GM12891 (cell line): ENCODE measurements at regions not wholly inside any gene's neighbourhood (a gene's known extent, or its start where the extent isn't known, plus 50 kb on each side); places are given as distances from the start of the nearest gene placed in this dataset.

Source experiments
- DNase-seq: peaks from one replicate; pipeline ENCODE4 v3.0.0; 2011; ENCODE audit warnings: low spot score; ENCODE audit not compliant: insufficient read length
- FAIRE-seq: peaks from 2 replicates; lab custom pipeline; 2011; peaks lifted over from hg19 to GRCh38; lab: Jason Lieb, UNC
- PAX5 ChIP-seq: IDR thresholded peaks from 2 replicates; pipeline ENCODE4 v1.6.1; 2011; ENCODE audit warnings: low read length, moderate library complexity, mild to moderate bottlenecking; ENCODE audit not compliant: insufficient read depth, severe bottlenecking
- POLR2A ChIP-seq: IDR thresholded peaks from 2 replicates; pipeline ENCODE4 v1.6.1; 2011; ENCODE audit warnings: low read depth, low read length, control low read depth
- POLR2AphosphoS5 ChIP-seq: IDR thresholded peaks from 2 replicates; pipeline ENCODE4 v1.6.1; 2011; ENCODE audit warnings: low read depth, low read length, control low read depth
- POU2F2 ChIP-seq: IDR thresholded peaks from 2 replicates; pipeline ENCODE4 v1.6.1; 2011; ENCODE audit warnings: low read depth, mild to moderate bottlenecking, control low read depth, low read length, moderate library complexity
- SPI1 ChIP-seq: IDR thresholded peaks from 2 replicates; pipeline ENCODE4 v1.6.1; 2011; ENCODE audit warnings: low read depth, low read length, control low read depth
- TAF1 ChIP-seq: IDR thresholded peaks from 2 replicates; pipeline ENCODE4 v1.6.1; 2011; ENCODE audit warnings: low read depth, low read length, control low read depth

DNA sequence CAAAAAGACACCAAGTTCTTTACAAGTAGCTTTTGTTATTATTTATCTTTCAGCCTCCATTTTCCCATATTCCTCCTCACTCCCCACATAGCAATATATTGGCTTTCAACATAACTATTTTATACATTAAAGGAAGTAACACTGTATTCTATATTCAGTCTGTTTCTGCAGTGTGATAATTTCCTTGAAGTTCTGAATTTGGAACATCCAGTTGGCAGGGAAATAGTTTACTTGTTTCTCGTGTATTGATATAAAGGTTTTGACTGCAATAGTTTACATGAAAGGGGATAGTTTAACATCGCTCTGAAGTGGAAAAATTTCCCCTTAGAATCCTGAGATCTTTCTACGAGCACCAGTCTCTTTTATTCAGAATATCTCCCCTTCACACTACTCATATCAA, 341.5 kb upstream of the ANO3 start:
- DNase-seq (no peak), FAIRE-seq (no peak)
- no peak for TF ChIP-seq PAX5
- TF ChIP-seq POU2F2: no peak
- TF ChIP-seq POLR2AphosphoS5: no peak
- TF ChIP-seq TAF1: no peak
- TF ChIP-seq POLR2A: no peak
- no peak for TF ChIP-seq SPI1

DNA sequence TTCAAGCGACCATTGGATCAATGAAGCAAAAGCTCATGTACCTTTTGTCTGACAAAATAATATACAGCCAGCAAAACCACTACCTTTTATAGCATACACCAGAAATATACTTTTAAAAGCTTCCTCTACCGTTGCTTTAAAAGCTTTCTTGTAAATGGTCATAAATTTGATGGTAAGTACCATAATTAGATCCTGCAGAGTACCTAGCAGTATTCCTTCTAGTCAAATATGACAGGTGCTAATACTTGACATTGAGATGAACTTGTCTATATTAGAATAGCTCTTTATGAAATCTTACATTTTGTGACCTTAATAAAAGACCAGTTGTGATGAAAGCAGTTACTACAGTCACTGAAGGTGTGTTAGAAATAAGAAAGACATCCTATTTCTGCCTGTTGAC, 340.5 kb upstream of the ANO3 start:
- FAIRE-seq: no peak
- no peak for DNase-seq
- TF ChIP-seq PAX5 (no peak), TAF1 (no peak), POLR2AphosphoS5 (no peak), SPI1 (no peak), POLR2A (no peak), POU2F2 (no peak)

DNA sequence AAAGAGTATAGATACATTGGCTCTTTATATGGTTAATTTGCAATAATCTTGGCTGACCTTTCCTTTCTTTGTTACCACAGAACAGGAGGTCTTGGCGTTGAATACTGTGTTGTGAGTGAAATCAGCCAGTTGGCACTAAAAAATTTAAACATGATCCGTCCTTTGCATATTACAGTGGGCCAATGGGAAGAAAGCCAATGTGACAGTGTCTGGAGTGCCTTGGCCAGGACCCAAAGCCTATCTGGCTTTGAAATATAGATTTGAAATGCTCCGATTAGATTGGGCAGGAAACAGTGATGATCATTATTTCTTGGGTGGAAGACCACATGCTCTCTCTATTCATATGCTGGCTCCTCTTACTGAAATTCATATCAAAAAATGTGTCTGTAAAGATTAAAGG, 339.6 kb upstream of the ANO3 start:
- FAIRE-seq: no peak
- TF ChIP-seq SPI1: no peak
- TF ChIP-seq POLR2A: no peak
- no peak for TF ChIP-seq PAX5
- TF ChIP-seq POLR2AphosphoS5: no peak
- no peak for TF ChIP-seq POU2F2
- no peak for TF ChIP-seq TAF1
- DNase-seq: no peak

DNA sequence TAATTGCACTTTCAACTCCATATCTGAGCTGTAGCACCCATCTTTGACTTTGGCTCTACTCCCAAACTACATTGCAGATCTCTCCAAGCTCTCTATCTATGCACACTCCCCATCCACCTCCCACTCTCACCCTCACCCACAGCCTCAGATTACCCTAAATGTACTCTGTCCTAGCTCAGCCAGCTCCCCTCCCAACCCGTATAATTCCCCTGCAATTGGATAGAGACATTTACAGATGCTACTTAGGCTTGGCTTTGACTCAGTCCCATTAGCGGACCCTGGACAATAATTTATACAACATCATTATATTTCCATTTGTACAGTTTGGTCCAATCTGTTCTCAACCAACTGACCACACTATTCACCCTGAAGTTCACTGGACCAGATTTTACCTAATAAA, 338.9 kb upstream of the ANO3 start:
- FAIRE-seq: no peak
- no peak for TF ChIP-seq POLR2AphosphoS5
- no peak for DNase-seq

DNA sequence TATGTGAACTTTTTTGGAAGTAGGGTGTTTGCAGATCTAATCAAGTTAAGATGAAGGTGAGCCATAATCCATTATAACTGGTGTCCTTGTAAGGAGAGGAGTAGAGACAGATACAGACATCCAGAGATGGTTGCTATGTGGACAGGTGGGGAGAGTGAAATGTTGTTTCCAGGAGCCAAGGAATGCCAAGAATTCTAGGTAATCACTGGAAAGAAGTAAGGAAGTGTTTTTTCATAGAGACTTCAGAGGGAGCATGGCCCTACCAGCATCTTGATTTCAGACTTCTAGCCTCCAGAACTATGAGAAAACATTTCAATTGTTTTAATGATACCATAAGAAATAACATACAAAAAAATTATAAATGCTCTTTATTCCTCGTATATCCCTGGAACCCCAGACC, 320.5 kb upstream of the ANO3 start:
- FAIRE-seq (no peak), DNase-seq (no peak)
- TF ChIP-seq TAF1 (no peak), POLR2A (no peak), PAX5 (no peak), POU2F2 (no peak), POLR2AphosphoS5 (no peak)

DNA sequence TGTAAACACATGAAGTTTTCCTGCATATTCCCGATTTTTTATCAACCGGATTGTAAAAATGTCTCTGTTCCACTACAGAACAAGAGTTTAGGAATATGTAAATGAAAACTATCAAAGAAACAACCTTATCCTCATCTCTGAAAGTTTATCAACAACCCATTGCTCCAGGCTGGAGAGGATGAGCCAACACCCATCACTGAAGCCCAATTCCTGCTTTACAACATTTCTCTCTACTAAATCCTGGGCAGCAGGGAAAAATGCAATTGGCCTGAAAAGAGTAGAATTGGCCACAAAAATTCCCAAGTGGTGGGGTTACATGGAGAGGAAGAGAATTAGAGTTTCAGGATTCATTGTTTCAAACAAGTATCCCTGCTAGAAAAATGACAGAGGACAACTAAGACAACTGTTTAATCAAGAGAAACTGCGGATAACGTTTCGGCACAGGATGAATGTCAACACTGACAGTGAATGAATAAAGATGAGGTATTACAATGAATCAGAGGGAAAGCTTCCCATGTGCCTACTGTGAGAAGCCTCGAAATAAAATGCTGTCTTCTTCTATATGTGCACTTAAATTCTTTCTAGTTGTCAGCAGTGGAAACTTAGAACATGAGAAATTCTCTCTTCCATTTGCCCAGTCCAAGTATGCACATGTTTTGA, 317.3 kb upstream of the ANO3 start:
- TF ChIP-seq POLR2A: no peak
- no peak for TF ChIP-seq POLR2AphosphoS5
- TF ChIP-seq SPI1: no peak
- TF ChIP-seq TAF1: no peak
- no peak for TF ChIP-seq POU2F2
- no peak for TF ChIP-seq PAX5
- DNase-seq (no peak), FAIRE-seq (no peak)

DNA sequence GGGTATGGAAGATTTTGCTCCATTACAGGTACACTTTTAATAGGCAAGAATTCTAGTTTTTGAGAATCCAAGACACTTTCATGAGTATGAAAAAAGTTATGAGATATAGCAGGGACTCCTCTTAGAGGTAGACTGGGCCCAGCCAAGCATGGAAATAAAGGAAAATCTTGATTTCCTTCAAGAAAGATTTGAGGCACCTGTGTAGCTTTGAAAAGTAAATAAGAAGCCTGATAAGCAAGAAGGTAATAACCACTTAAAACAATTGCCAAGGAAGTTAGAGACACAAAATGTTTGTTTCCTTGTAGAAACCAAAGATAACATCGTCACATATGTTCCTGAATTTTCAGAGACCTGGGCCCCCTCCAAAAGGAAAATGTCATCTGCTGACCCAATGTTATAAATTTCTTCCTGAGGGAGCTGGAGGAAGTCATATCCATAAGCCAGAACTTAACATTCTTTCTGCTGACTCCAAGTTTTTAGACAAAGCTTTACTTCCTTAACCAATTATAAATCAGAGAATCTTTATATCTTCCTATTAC, 314.5 kb upstream of the ANO3 start:
- no peak for FAIRE-seq
- DNase-seq: no peak
- TF ChIP-seq PAX5: no peak
- no peak for TF ChIP-seq POLR2AphosphoS5
- no peak for TF ChIP-seq TAF1
- no peak for TF ChIP-seq SPI1
- no peak for TF ChIP-seq POLR2A
- TF ChIP-seq POU2F2: no peak

DNA sequence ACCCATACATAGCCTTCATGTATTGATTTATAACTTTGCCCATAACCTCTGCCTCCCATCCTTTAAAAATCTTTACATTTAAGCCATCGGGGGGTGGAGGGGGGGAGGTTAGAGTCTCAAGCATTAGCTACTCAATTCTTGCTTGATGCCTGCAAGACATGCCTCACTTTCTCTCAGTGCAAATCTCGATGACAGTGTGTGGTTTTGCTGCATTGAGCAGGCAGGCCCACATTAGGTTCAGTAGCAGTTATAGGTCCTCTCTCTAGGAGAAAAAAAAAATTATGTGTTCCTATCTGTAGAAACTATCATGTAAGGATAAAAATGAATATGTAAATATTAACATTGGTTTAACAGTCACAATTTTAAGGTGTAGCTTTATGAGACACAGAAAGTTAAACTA, 314.0 kb upstream of the ANO3 start:
- no peak for FAIRE-seq
- TF ChIP-seq TAF1 (no peak), PAX5 (no peak)
- DNase-seq: no peak

DNA sequence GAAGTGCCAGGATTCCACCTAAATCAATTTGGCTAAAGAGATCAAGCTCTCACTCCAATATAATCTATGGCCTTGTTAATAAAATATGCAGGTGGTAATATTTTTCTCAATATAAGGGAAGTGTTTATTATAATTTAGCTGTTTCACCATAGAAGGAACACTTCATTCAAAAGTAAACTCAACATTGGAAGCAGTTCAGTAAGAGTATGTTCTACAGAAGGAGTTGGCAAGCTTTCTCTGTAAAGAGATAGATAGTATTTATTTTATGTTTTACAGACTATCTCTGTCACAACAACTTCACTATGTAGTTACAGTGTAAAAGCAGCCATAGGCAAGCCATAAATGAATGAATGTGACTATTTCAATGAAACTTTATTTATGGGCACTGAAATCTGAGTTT, 313.6 kb upstream of the ANO3 start:
- no peak for FAIRE-seq

DNA sequence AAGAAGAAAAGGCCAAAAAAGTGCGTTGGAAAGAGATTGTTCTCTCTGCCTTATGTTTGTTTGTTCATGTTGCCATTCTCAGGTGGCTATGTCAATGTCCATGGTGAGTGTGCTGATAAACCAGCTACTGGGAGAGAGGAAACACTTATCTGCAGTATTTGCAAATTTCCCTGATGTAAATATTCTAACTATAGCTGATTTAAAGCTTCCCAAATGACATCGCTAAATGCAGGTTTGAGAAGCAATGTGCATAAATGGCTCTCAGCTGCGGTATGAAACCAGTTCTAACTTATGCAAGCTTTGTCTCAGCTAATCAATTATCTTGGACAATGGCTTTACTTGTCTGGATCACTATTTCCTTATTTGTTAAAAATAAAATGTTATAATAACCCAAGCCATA, 312.5 kb upstream of the ANO3 start:
- FAIRE-seq (no peak), DNase-seq (no peak)
- TF ChIP-seq POLR2AphosphoS5 (no peak), SPI1 (no peak), POU2F2 (no peak), PAX5 (no peak), TAF1 (no peak), POLR2A (no peak)

More for the DNA sequence above, 313.6 kb upstream of the ANO3 start:
- DNase-seq: no peak
- TF ChIP-seq POLR2AphosphoS5 (no peak), TAF1 (no peak), SPI1 (no peak), POLR2A (no peak), POU2F2 (no peak), PAX5 (no peak)

DNA sequence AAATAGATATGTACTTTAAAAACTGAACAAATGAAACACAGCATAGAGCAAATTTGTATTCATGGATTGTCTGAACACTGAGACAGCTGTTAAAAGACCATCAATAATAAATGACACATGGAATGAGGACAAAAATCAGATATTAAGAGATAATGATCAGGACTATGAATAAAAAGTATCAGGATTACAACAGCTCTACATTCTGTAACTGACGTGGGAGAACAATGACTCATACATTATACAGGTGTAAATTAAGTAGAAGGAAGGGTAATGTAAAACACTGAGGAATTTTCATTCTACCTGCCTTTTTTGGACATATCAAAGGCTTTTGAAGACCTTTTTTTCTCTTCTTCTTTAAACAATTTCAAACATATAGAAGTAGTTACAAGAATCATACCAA, 310.9 kb upstream of the ANO3 start:
- no peak for TF ChIP-seq POU2F2
- no peak for TF ChIP-seq POLR2A
- no peak for TF ChIP-seq TAF1
- no peak for TF ChIP-seq PAX5
- TF ChIP-seq SPI1: no peak
- TF ChIP-seq POLR2AphosphoS5: no peak
- FAIRE-seq: no peak
- DNase-seq: no peak
